HG02678 (cell line): ENCODE measurements at regions not wholly inside any gene's neighbourhood (a gene's known extent, or its start where the extent isn't known, plus 50 kb on each side); places are given as distances from the start of the nearest gene placed in this dataset.

Experiments
- ATAC-seq: cut with Tn5 transposase; IDR thresholded peaks from one replicate; pipeline ENCODE4 v1.9.1; 2021; ENCODE audit warnings: mild to moderate bottlenecking, moderate library complexity; ENCODE audit not compliant: unreplicated experiment

DNA sequence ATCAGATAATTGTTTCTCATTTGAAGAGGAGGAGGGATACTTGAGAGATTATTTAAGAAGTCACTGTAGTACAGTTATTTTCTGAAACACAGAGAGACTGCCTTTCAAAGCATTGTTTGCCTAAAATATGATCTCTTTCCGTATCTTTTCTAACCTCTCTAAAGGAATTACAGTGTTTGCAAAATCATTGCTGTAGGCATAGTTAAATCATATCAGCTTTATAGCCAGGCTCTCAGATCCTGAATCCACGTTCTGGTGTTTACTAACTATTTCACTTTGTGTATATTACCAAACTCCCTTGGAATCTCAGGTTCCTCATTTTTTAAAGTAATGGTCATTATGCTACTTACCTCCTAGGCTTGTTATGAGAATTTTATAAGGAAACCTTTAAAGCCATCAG, 1151.6 kb upstream of the CDH9 start:
- ATAC-seq: no peak

- ATAC-seq: no peak
Observed at GRCh38 chr5:28174691-28175090, 1136.3 kb upstream of the CDH9 start.

DNA sequence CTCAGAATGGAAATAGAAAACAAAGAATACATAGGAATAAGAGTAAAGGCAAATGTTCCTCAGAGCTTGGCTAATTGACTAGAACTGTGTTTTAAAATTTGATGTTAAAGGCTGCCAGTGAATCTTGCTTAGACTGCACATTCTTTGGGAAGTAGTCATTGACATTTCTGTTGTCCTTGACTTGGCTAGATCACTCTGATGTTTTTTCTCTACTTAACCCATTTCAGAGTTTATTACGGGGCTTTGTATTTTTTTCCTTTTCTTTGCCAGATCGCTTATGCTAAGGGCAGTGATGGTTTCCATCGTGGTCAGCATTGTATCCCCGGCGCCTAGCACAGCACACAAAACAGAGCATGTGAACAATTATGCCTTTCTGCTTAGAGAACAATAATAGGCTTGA, 1126.7 kb upstream of the CDH9 start:
- no peak for ATAC-seq

DNA sequence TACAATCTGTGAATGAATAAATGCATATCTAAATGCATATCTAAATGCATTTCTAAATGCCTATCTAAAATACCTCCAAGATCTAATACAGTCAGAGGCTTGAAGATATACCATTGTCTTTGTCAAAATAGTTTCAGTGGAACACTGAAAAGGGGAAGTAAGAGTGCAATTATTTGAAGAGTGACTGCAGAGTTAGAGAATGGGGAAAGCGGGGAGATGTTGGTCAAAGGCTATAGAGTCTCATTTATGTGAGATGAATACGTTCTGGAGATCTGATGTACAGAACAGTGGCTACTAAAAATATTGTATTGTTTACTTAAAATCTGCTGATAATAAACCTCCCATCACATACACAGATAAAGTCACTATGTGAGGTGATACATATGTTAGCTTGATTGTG, 1126.2 kb upstream of the CDH9 start:
- ATAC-seq: no peak

DNA sequence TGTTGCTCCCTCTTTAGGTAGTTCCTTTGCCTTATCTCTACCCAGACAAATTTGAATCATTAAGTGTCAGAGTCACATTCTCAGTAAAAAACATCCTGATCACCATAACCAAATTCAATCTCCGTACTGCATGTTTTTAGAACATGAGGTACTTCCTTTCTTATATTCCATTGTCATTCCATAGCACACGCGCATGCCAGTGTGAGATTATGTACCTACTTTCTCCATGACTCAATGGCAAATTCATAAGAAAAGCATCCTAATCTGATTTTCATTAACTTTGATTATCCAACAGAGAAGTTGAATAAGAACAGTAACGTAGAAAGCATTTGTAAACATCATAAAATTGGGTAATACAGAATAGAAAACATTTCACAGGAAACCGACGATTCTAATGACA, 1118.6 kb upstream of the CDH9 start:
- no peak for ATAC-seq

- no peak for ATAC-seq
Observed at GRCh38 chr5:28143519-28143918, 1105.1 kb upstream of the CDH9 start.

DNA sequence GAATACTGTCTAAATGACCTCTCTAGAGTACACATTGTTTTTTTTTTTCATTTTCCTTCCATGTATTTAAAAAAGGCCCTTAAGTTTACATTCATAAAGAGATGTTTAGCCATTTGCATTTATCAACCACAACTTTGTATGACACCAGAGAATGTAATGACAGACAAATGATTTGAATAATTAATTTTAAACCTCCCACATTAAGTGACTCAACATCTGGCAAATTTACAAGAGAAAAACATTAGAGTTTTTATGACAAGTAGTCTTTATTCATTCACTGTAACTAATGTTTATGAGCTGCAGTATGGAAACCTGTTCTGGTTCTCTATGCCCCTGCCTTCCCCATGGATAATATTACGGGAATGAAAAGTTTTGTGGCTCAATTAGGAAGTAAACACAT, 1093.8 kb upstream of the CDH9 start:
- ATAC-seq: no peak

DNA sequence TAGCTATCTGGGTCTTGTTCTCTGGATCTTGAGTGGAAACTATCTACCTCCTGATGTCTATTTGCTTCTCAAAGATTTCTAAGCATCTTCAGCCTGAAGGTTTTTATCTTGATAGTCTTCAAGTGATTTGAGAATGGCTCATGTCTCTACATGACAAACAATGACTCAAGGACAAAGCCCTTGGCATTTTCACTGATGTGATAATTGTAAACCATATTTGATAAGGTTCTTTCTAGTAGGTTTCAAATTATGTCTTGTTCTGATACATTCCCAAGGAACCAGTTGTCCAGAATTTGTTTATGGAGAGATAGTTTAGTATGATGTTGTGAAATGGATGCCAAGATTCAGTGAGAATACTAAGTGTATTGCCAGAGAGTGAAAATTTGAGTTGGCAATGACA, 1079.3 kb upstream of the CDH9 start:
- no peak for ATAC-seq

DNA sequence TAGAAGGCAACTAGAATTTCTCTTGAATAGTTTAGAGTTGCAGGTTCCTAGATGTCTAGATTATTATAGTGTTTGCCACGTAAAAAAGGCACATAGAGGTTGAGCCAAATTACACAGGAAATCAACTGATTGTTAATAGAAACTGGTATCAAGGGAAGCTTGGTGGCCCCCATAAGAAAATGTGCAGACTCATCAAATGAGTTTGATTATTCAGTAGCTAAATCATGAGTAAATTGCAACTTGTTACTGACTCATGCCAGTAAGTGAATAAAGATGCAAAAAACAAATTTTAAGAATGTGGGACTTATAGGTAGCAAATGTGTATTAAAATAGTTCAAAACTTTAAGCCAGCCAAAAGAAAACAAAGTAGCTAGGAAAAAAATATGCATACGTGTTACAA, 1078.9 kb upstream of the CDH9 start:
- no peak for ATAC-seq

- ATAC-seq: no peak
Observed at GRCh38 chr5:28110781-28111180, 1072.4 kb upstream of the CDH9 start.

GRCh38 chr5:28104080-28104479, 1065.7 kb upstream of the CDH9 start:
- no peak for ATAC-seq

DNA sequence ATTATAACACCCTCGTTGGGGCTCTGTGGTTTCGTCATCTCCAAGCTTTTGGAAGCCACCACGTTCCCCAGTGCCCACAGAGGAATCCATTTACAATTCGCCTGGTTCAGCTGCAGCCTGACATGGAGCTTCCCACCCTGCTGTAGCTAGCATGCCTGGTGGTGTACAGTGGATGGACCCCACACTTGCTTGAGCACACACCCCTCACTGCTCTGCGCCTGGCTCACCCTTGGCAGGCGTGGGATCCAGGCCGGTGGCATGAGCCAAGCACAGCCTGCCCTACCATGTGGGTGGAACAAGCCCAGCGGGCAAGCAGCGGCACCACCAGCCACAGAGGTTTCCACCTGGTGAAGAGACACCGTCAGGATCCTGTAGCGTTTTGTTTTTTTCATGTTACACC, 1045.7 kb upstream of the CDH9 start:
- ATAC-seq: no peak

GRCh38 chr5:28082610-28083009, 1044.2 kb upstream of the CDH9 start:
- no peak for ATAC-seq

DNA sequence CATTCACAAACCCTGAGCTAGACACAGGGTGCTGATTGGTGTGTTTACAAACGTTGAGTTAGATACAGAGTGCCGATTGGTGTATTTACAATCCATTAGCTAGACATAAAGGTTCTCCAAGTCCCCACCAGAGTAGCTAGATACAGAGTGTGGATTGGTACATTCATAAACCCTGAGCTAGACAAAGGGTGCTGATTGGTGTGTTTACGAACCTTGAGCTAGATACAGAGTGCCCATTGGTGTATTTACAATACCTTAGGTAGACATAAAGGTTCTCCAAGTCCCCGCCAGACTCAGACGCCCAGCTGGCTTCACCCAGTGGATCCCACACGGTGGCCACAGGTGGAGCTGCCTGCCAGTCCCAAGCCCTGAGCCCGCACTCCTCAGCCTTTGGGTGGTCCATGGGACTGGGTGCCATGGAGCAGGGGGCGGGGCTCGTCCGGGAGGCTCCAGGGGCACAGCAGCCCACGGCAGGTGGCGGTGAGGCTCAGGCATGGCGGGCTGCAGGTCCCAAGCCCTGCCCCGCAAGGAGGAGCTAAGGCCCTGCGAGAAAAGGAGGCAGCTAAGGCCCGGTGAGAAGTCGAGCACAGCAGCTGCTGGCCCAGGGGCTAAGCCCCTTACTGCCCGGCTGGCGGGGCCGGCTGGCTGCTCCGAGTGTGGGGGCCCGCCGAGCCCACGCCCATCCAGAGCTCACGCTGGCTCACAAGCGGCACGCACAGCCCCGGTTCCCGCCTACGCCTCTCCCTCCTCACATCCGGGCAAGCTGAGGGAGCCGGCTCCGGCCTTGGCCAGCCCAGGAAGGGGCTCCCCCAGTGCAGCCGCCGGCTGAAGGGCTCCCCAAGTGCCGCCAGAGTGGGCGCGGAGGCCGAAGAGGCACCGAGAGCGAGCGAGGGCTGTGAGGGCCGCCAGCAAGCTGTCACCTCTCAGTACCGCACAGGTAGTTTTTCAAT, 1039.2 kb upstream of the CDH9 start:
- ATAC-seq: no peak

DNA sequence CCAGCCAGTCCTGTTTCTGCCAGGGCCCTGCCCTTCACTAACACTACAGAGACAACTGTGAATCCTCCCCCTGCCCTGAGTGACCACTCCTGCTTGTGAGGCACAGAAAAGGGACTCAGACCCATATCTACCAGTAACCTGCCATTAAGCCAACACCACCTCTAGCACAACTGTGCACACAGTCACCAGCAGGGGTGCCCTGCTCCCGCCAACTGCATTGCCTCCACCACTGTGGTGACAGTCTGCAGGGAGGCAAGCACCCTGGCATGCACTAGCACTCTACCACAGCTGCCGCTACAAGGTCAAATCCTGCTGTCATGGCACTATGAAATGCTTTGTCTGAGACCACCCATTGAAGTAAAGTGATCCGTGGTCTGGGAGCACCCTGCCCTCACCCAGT, 1028.5 kb upstream of the CDH9 start:
- no peak for ATAC-seq

- no peak for ATAC-seq
Observed at GRCh38 chr5:28065656-28066055, 1027.3 kb upstream of the CDH9 start.

DNA sequence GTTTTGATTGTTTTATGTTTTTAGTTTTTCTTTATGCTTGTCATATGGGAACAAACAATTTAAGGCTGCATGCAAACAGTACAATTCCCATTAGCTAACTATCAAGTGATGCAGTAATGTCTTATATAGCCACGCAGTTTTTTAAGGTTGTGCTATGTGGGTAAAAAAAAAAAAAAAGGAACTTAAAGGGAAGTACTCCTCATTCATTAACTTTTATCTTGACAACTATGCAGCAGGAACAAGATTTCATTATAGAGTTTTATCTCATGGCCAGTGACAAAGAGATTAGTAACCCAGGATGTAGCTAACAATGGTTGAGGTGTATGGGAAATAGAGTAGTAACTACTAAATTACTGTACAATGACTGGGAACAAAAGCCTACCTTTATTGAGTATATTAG, 1008.2 kb upstream of the CDH9 start:
- no peak for ATAC-seq

DNA sequence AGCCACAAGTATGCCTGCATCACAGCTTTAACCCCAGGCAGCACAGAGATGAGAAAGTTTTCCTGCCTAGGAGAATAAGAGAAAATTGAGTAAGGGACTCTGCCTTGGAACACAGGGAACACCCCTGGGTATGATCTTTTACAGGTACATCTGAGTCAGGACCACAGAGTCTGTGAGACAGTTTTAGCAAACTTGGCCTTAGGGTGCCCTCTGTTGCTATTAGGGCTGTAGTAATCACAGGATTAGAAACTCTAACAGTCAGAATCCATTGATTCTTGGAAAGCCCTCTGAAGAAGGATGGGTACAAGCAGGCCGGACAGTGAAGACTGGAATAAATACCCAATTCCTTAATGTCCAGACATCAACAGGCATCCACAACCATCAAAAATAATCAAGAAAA, 989.5 kb upstream of the CDH9 start:
- no peak for ATAC-seq

GRCh38 chr5:28017178-28017577, 978.8 kb upstream of the CDH9 start:
- ATAC-seq: no peak

DNA sequence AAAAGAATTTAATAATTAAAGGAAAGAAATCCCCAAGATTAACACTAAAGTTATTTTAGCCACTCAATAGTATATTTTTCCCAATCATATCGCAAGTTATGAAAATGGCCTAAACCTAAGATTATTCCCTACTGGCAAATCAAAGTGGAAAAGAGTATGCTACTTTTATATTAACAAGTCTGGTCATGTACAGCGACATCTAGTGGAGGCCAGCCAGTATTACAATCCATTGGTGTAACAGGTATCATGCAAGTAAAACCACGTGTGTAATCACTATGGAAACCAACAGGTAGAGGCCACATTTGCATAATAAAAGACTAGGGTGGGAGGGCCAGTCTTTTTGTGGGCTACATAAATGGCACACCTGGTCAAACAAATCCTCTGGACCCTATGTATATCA, 976.4 kb upstream of the CDH9 start:
- no peak for ATAC-seq

DNA sequence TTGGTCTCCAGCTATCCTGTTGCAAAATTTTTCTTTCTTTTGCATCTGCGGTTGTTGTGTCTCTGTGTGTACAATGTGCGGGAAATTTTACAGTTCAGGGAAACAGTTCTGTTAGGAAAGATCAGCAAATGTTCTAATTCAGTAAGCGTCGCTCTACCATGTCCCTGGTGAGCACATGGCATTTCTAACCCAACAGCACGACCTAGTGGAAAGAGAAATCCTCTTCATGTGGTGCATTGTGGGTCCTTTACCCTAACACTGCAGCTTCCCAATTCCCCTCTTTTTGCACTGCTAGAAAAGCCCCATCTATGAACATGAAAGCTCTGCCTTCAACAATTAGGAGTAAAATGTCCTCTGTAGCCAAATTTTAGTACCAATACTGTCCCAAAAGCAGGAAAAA, 974.2 kb upstream of the CDH9 start:
- no peak for ATAC-seq

DNA sequence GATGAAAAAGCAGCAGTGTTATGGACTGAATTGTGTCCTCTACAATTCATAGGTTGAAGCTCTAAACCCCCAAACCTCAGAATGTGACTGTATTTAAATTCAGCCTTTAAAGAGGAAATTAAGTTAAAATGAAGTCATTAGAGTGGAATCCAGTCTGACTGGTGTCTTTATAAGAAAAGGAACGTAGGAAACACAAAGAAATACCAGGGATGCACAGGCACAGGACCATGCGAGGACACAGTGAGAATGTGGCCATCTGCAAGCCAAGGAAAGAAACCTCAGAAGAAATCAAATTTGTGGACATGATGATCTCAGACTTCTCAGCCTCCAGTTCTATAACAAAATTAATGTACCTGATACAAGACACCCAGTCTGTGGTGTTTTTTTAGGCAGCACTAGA, 971.2 kb upstream of the CDH9 start:
- ATAC-seq: no peak

DNA sequence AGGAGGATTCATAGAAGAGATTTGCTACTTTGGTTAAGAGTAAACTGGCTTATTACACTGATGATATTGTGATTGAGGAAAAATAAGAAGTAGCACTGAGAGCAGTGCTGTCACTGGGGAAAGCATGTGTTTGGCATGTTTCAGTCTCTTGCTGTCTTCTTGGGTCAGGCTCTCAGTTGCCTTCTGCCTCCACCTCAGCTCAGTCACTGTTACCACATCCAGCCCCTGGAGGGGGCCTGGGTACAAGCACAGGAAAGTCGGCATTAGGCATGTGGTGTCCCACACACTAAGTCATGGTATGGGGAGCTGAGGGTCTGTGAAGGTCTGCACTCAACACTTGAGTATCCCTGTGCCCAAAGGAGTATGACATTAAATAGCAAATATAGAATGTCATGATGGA, 958.3 kb upstream of the CDH9 start:
- no peak for ATAC-seq
